ENCODE measurements at regions not wholly inside any gene's neighbourhood (a gene's known extent, or its start where the extent isn't known, plus 50 kb on each side); places are given as distances from the start of the nearest gene placed in this dataset.

DNA sequence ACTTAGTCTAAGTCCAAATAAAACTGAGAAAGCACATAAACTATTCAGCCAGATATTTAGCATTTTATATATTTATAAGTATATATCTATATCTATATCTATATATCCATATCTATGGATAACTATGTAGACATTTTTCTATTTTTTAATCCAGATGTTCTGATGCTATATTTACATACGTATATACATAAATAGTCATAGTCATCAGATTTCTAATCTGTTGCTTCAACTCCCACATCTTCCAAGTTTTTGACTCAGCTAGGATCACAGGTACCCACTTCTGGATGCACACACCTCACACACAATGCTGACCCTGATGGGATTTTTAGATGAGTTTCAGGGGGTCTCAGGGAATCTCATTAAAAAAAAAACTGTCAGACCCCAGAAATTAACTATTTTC, 52.2 kb upstream of the ZC3H11B start:
- DNase-seq: no peak

GRCh38 chr1:219664310-219665029, 51.6 kb upstream of the ZC3H11B start:
- no peak for DNase-seq
